ENCODE measurements at regions not wholly inside any gene's neighbourhood (a gene's known extent, or its start where the extent isn't known, plus 50 kb on each side); places are given as distances from the start of the nearest gene placed in this dataset.

DNA sequence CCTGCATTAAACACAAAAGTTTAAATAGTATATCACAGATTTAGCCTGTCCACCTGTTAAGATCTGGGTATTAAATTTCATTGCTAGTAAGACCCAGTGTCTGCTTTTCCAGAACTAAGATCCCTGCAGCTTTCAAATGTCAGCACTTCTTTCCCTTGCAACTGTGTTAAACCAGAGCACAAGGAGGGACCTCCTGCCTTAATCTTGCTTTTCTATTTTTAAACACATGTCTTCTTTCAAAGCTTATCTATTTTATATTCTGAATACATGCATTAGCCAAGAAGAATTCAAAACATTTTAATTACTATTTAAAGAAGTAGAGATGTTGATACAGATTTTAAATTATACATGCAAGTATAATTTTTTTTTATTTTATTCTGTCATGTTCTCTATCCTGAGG, 315.1 kb downstream of the ARPP21 start:
- TF ChIP-seq, protein P1, sequence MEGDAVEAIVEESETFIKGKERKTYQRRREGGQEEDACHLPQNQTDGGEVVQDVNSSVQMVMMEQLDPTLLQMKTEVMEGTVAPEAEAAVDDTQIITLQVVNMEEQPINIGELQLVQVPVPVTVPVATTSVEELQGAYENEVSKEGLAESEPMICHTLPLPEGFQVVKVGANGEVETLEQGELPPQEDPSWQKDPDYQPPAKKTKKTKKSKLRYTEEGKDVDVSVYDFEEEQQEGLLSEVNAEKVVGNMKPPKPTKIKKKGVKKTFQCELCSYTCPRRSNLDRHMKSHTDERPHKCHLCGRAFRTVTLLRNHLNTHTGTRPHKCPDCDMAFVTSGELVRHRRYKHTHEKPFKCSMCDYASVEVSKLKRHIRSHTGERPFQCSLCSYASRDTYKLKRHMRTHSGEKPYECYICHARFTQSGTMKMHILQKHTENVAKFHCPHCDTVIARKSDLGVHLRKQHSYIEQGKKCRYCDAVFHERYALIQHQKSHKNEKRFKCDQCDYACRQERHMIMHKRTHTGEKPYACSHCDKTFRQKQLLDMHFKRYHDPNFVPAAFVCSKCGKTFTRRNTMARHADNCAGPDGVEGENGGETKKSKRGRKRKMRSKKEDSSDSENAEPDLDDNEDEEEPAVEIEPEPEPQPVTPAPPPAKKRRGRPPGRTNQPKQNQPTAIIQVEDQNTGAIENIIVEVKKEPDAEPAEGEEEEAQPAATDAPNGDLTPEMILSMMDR (IDR thresholded peaks at IDR 0.05): no peak
- TF ChIP-seq POLR2A (IDR thresholded peaks at IDR 0.05): no peak
